ENCODE measurements at regions not wholly inside any gene's neighbourhood (a gene's known extent, or its start where the extent isn't known, plus 50 kb on each side); places are given as distances from the start of the nearest gene placed in this dataset.
"Not testable (repeated sequence)": the region's sequence is repeated elsewhere in the genome, so short reads cannot be mapped to it uniquely, and the experiment has no call there.

- Histone ChIP-seq H3K27me3 (replicated peaks; ENCODE audit: control insufficient read depth, insufficient read depth, low read length) (no peaks in the 10 kb centered on the region), H3K4me3 (replicated peaks; ENCODE audit: low read depth, low read length) (no peak overlapping the region), H3K36me3 (ENCODE audit: control insufficient read depth, insufficient read depth, low read length) (no peaks in the 10 kb centered on the region)
- TF ChIP-seq CTCF (IDR thresholded peaks at IDR 0.05; ENCODE audit: insufficient read depth, low read length, poor library complexity, severe bottlenecking) = no peak
- no peak for DNase-seq (ENCODE audit: extremely low read depth, insufficient read length)
Measured at GRCh38 chr3:75320369-75320768, 343.8 kb upstream of the FRG2C start.

DNA sequence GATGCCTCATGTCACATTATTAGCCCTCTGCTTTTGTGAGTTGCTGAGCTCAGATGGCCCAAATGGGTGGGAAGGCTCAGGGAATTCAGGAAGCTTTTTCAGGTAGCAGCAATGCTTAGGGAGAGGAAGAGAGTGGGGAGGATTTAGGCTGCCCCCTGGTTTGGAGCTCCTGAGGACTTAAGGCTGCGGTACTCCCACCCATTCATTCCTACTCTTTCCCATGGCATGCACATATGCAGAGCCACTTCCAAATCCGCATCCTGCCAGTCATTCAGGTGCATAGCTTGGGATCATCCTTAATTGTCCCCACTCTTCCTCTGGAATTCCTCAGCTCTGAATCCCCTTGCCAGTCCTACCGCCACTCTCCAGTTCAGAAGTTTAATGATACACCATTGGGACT lies 343.1 kb upstream of the FRG2C start:
- TF ChIP-seq CTCF (IDR thresholded peaks at IDR 0.05; ENCODE audit: insufficient read depth, low read length, poor library complexity, severe bottlenecking) = no peak
- Histone ChIP-seq H3K4me3 (replicated peaks; ENCODE audit: low read depth, low read length) (no peak overlapping the region), H3K36me3 (ENCODE audit: control insufficient read depth, insufficient read depth, low read length) (no peaks in the 10 kb centered on the region), H3K27me3 (replicated peaks; ENCODE audit: control insufficient read depth, insufficient read depth, low read length) (no peaks in the 10 kb centered on the region)
- DNase-seq (ENCODE audit: extremely low read depth, insufficient read length) = no peak

DNA sequence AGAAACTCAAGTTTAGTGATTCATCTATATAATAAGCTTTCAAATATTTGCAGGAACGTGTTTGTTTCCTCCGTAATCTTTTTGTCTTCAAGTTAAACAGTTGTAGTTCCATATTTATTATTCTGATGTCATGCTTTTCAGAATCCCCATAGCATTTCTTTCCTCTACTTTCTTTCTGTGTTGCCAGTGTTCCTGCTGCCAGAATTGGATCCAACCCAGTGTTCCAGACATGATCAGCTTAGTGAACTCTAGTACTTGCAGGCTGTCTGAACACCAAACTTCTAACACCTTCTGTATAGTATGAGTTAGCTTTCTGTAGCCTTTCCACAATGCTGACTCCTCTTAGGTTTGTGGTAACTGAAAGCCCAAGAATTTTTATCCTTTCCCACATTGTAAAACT lies 340.2 kb upstream of the FRG2C start:
- DNase-seq (ENCODE audit: extremely low read depth, insufficient read length); H3K4me3 ChIP-seq (replicated peaks; ENCODE audit: low read depth, low read length); H3K36me3 ChIP-seq (ENCODE audit: control insufficient read depth, insufficient read depth, low read length); H3K27me3 ChIP-seq (replicated peaks; ENCODE audit: control insufficient read depth, insufficient read depth, low read length): not testable (repeated sequence)

DNA sequence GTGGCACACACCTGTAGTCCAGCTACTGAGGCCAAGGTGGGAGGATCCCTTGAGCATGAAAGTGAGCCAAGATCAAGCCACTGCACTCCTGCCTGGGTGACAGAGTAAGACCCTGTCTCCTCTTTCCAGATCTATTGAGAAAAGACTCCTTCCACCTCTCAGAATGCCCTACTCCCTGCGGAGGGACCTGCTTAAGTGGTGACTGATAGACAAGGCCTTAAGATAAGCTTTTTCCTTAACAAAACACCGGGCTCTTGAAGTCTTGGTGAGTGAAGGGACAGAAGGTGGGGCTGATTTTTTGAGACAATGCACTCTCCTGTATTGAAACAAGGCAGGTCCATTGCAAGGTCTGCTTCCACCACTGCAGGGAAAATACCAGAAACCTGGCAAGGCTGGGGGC lies 338.4 kb upstream of the FRG2C start:
- no peak for DNase-seq (ENCODE audit: extremely low read depth, insufficient read length)
- no peak for TF ChIP-seq CTCF (IDR thresholded peaks at IDR 0.05; ENCODE audit: insufficient read depth, low read length, poor library complexity, severe bottlenecking)
- no peaks in the 10 kb centered on the region for H3K36me3 ChIP-seq (ENCODE audit: control insufficient read depth, insufficient read depth, low read length)
- H3K27me3 ChIP-seq (replicated peaks; ENCODE audit: control insufficient read depth, insufficient read depth, low read length) = no peaks in the 10 kb centered on the region
- no peak overlapping the region for H3K4me3 ChIP-seq (replicated peaks; ENCODE audit: low read depth, low read length)

DNA sequence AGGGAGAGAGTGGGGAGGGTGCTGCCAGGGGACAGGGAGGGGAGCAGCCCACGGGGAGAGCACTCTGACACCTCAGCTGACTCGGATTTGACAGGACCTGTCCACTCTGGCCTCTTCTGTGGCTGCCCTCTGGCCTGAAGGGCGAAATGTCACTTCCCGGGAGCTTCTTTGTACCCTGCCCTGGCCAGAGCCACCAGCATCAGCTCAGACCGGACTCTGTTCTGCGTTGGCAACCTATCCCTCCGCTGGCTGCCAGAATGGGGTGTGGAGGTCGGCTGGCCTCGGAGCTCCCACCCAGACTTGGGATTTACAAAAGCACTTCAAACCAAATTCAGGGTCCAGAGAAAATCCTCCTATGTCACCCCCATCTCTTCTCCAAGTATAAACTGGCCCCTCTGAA lies 336.7 kb upstream of the FRG2C start:
- Histone ChIP-seq H3K27me3 (replicated peaks; ENCODE audit: control insufficient read depth, insufficient read depth, low read length) (no peaks in the 10 kb centered on the region), H3K36me3 (ENCODE audit: control insufficient read depth, insufficient read depth, low read length) (no peaks in the 10 kb centered on the region), H3K4me3 (replicated peaks; ENCODE audit: low read depth, low read length) (no peak overlapping the region)
- DNase-seq (ENCODE audit: extremely low read depth, insufficient read length) = no peak
- TF ChIP-seq CTCF (IDR thresholded peaks at IDR 0.05; ENCODE audit: insufficient read depth, low read length, poor library complexity, severe bottlenecking) = no peak

- DNase-seq (ENCODE audit: extremely low read depth, insufficient read length) = no peak
- no peak for TF ChIP-seq CTCF (IDR thresholded peaks at IDR 0.05; ENCODE audit: insufficient read depth, low read length, poor library complexity, severe bottlenecking)
- no peak overlapping the region for H3K4me3 ChIP-seq (replicated peaks; ENCODE audit: low read depth, low read length)
- no peaks in the 10 kb centered on the region for H3K27me3 ChIP-seq (replicated peaks; ENCODE audit: control insufficient read depth, insufficient read depth, low read length)
- H3K36me3 ChIP-seq (ENCODE audit: control insufficient read depth, insufficient read depth, low read length) = no peaks in the 10 kb centered on the region
Measured at GRCh38 chr3:75329476-75330097, 334.5 kb upstream of the FRG2C start.

DNA sequence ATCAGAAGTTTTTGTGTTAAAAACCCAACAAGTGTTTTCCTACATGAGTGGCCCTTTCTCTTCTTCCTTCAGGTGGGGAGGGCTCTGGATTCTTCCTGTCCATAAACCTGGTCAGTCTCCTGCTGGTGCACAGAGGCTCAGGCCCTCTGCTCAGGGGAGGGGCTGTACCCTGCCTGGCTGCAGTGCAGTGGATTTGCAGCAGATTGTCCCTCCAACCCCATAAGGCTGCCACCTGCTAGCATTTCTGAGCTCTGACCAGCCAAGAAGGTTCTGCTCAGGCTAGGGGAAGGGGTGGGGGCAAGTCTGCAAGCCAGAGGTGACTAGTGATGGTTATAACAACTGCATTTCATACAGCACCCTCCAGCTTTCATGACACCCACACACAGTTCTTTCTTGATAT lies 333.7 kb upstream of the FRG2C start:
- not testable (repeated sequence) for H3K4me3 ChIP-seq (replicated peaks; ENCODE audit: low read depth, low read length); H3K36me3 ChIP-seq (ENCODE audit: control insufficient read depth, insufficient read depth, low read length); H3K27me3 ChIP-seq (replicated peaks; ENCODE audit: control insufficient read depth, insufficient read depth, low read length); DNase-seq (ENCODE audit: extremely low read depth, insufficient read length)

- H3K36me3 ChIP-seq (ENCODE audit: control insufficient read depth, insufficient read depth, low read length); H3K27me3 ChIP-seq (replicated peaks; ENCODE audit: control insufficient read depth, insufficient read depth, low read length); DNase-seq (ENCODE audit: extremely low read depth, insufficient read length); H3K4me3 ChIP-seq (replicated peaks; ENCODE audit: low read depth, low read length): not testable (repeated sequence)
Measured at GRCh38 chr3:75332090-75332489, 332.0 kb upstream of the FRG2C start.
